ENCODE measurements at regions not wholly inside any gene's neighbourhood (a gene's known extent, or its start where the extent isn't known, plus 50 kb on each side); places are given as distances from the start of the nearest gene placed in this dataset.

DNA sequence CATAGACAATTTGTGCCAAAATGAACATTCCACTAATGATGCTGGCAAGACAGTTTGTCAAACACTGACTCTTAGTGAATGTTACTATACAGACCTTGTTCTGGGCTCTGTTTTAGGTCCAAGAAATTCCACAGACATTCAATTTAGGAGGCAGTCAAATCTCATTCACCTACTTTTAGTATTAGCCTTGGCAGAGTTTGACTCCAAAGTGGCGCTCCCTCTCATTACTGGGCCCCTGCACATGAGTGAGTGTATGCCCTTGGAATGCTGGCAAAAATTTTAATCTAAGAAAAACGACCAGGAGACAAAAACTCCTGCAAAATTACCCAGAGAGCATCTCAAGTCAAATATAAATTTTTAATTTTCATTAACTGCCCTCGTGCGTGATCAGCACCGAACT lies 94.9 kb upstream of the SLC27A6 start:
- Histone ChIP-seq H3K27ac (replicated peaks) (no peak overlapping the region), H3K27me3 (ENCODE audit: insufficient read depth, poor library complexity, severe bottlenecking) (no peaks in the 10 kb centered on the region), H3K4me3 (replicated peaks; ENCODE audit: insufficient read depth, low read length) (no peak overlapping the region)
- no peak for TF ChIP-seq SPI1 (IDR thresholded peaks at IDR 0.05; ENCODE audit: borderline replicate concordance, low read depth)
- TF ChIP-seq, protein P1, sequence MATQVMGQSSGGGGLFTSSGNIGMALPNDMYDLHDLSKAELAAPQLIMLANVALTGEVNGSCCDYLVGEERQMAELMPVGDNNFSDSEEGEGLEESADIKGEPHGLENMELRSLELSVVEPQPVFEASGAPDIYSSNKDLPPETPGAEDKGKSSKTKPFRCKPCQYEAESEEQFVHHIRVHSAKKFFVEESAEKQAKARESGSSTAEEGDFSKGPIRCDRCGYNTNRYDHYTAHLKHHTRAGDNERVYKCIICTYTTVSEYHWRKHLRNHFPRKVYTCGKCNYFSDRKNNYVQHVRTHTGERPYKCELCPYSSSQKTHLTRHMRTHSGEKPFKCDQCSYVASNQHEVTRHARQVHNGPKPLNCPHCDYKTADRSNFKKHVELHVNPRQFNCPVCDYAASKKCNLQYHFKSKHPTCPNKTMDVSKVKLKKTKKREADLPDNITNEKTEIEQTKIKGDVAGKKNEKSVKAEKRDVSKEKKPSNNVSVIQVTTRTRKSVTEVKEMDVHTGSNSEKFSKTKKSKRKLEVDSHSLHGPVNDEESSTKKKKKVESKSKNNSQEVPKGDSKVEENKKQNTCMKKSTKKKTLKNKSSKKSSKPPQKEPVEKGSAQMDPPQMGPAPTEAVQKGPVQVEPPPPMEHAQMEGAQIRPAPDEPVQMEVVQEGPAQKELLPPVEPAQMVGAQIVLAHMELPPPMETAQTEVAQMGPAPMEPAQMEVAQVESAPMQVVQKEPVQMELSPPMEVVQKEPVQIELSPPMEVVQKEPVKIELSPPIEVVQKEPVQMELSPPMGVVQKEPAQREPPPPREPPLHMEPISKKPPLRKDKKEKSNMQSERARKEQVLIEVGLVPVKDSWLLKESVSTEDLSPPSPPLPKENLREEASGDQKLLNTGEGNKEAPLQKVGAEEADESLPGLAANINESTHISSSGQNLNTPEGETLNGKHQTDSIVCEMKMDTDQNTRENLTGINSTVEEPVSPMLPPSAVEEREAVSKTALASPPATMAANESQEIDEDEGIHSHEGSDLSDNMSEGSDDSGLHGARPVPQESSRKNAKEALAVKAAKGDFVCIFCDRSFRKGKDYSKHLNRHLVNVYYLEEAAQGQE (IDR thresholded peaks at IDR 0.05; ENCODE audit: insufficient replicate concordance, low read depth): no peak
- TF ChIP-seq POLR2AphosphoS5 (IDR thresholded peaks at IDR 0.05; ENCODE audit: low read depth): no peak
- TF ChIP-seq GABPA (IDR thresholded peaks at IDR 0.05; ENCODE audit: low read depth): no peak
- TF ChIP-seq, protein P2, sequence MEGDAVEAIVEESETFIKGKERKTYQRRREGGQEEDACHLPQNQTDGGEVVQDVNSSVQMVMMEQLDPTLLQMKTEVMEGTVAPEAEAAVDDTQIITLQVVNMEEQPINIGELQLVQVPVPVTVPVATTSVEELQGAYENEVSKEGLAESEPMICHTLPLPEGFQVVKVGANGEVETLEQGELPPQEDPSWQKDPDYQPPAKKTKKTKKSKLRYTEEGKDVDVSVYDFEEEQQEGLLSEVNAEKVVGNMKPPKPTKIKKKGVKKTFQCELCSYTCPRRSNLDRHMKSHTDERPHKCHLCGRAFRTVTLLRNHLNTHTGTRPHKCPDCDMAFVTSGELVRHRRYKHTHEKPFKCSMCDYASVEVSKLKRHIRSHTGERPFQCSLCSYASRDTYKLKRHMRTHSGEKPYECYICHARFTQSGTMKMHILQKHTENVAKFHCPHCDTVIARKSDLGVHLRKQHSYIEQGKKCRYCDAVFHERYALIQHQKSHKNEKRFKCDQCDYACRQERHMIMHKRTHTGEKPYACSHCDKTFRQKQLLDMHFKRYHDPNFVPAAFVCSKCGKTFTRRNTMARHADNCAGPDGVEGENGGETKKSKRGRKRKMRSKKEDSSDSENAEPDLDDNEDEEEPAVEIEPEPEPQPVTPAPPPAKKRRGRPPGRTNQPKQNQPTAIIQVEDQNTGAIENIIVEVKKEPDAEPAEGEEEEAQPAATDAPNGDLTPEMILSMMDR (IDR thresholded peaks at IDR 0.05; ENCODE audit: insufficient read depth, low read length): no peak
- DNase-seq (ENCODE audit: low read depth in 1 of 2, low spot score in 1 of 2): no peak

DNA sequence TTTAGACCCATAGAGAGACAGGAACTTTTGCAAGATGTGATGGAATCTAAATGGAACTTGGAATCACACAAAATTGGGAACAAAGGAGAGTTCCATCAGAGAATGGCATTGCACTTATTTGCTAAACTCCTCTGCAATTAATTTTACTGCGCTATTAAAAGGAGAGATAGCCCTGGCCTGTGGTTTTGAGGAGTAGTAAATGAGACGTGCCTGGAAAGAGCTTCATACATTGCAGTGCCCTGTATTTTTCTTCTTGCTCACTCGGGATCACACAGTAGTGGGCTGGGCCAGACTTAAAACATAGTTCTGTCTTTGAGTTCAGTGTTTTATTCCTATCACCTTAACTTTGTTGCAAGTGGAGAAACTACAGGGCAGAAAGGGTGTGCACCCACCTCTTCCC lies 94.4 kb upstream of the SLC27A6 start:
- Histone ChIP-seq H3K4me3 (replicated peaks; ENCODE audit: insufficient read depth, low read length) (no peak overlapping the region), H3K27me3 (ENCODE audit: insufficient read depth, poor library complexity, severe bottlenecking) (no peaks in the 10 kb centered on the region), H3K27ac (replicated peaks) (no peak overlapping the region)
- TF ChIP-seq, protein P1 (IDR thresholded peaks at IDR 0.05; ENCODE audit: insufficient replicate concordance, low read depth): no peak
- TF ChIP-seq, protein P2 (IDR thresholded peaks at IDR 0.05; ENCODE audit: insufficient read depth, low read length): no peak
- no peak for TF ChIP-seq GABPA (IDR thresholded peaks at IDR 0.05; ENCODE audit: low read depth)
- TF ChIP-seq POLR2AphosphoS5 (IDR thresholded peaks at IDR 0.05; ENCODE audit: low read depth): no peak
- no peak for TF ChIP-seq SPI1 (IDR thresholded peaks at IDR 0.05; ENCODE audit: borderline replicate concordance, low read depth)
- no peak for DNase-seq (ENCODE audit: low read depth in 1 of 2, low spot score in 1 of 2)

DNA sequence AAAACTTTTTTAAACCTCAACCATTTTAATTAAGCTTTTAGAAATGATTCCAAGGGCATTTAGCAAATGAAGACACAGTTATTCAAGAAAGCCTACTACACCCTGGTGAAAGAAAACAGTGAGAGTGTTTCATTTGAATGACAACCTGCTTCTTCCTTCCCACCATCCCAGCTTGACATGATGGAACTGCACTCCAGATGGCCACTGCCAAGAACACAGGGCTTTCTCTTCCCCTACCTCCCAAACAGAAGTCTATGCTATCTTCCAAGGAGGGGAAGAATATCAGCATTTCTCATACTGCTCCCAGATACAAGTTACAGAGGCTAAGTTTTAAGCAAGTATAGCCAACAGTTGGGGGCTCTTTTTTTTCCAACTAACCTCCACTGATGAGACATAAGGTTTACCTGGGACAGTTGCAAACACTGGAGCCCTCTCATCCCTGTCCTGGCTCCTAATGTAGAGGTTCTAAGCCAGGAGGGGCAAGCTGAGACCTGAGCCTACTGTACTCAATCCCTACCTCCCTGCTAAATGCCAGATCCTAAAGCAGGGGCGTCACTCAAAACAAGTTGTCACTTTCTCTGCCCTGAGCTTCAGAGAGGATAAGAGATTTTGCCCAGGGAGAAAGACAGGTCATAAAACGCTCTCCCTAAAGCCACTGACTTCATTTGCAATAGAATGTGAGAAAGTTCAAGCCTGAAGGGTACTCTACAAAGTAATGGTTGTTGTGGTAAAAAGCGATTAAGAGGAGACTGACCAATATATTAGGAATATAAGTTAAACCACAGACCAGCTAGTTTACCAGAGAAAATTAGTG lies 88.5 kb upstream of the SLC27A6 start:
- H3K4me3 ChIP-seq (replicated peaks; ENCODE audit: insufficient read depth, low read length): no peak overlapping the region
- no peak for TF ChIP-seq GABPA (IDR thresholded peaks at IDR 0.05; ENCODE audit: low read depth)
- no peaks in the 10 kb centered on the region for H3K27me3 ChIP-seq (ENCODE audit: insufficient read depth, poor library complexity, severe bottlenecking)
- H3K27ac ChIP-seq (replicated peaks): no peak overlapping the region
- no peak for DNase-seq (ENCODE audit: low read depth in 1 of 2, low spot score in 1 of 2)

DNA sequence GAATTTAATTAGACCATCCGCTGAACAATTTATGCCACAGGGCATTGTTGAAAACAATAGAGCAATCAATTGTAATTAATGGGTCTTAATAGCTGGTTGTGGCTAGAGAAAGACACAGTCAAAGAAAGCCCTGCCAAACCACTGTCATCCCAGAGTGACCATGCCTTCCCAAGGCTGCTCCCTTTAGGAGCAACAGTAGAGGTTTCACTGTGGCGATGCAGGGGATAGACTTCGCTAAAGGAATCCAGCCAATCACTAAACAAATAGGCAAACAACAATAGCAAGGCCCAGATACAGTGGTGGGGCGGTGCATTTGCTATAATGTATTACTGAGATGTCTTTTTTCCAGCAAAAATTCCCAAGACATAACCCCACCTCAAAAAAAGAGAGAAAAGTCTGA lies 87.8 kb upstream of the SLC27A6 start:
- TF ChIP-seq, protein P1 (IDR thresholded peaks at IDR 0.05; ENCODE audit: insufficient replicate concordance, low read depth): no peak
- no peak overlapping the region for H3K27ac ChIP-seq (replicated peaks)
- no peaks in the 10 kb centered on the region for H3K27me3 ChIP-seq (ENCODE audit: insufficient read depth, poor library complexity, severe bottlenecking)
- no peak for DNase-seq (ENCODE audit: low read depth in 1 of 2, low spot score in 1 of 2)
- H3K4me3 ChIP-seq (replicated peaks; ENCODE audit: insufficient read depth, low read length): no peak overlapping the region
